HEK293 (cell line): ENCODE measurements at regions not wholly inside any gene's neighbourhood (a gene's known extent, or its start where the extent isn't known, plus 50 kb on each side); places are given as distances from the start of the nearest gene placed in this dataset.

Experiments used
- CTCF ChIA-PET: fragments of 350-600 bp; formaldehyde crosslinking; extraction: SDS; loops from one replicate; lab custom pipeline; 2021; ENCODE audit warnings: antibody characterized with exemption; lab: Yijun Ruan, JAX
- POLR2A ChIA-PET: fragments of 300-600 bp; formaldehyde crosslinking; extraction: SDS; loops from one replicate; lab custom pipeline; 2020; ENCODE audit warnings: antibody characterized with exemption, inconsistent platforms; lab: Yijun Ruan, JAX
- H3K27ac ChIP-seq: fragments of 200-500 bp; sonication (Bioruptor generic); 2 replicates; pipeline ENCODE4 v1.5.1; 2014; ENCODE audit warnings: low read depth, low read length, control low read depth, inconsistent platforms; ENCODE audit errors: extremely low read depth
- H3K36me3 ChIP-seq, 2 experiments: fragments of 200-500 bp in 1 of 2; sonication (Bioruptor generic) in 1 of 2; 1 replicate in 1 of 2; 2 replicates in 1 of 2; pipeline ENCODE4 v1.5.1; 2014 to 2017; ENCODE audit warnings: inconsistent platforms in 2 of 2, low read length in 2 of 2; ENCODE audit not compliant: control insufficient read depth in 2 of 2, insufficient read depth in 1 of 2
- H3K4me1 ChIP-seq: fragments of 200-500 bp; sonication (Bioruptor generic); 2 replicates; pipeline ENCODE4 v1.5.1; 2014; ENCODE audit warnings: mild to moderate bottlenecking, low read length, inconsistent platforms; ENCODE audit not compliant: control insufficient read depth, insufficient read depth
- H3K4me3 ChIP-seq: 2 replicates; pipeline ENCODE4 v1.5.1; 2011; ENCODE audit warnings: low read depth, mild to moderate bottlenecking, control low read depth, low read length, moderate library complexity
- H3K9me3 ChIP-seq: fragments of 200-500 bp; sonication (Bioruptor generic); 2 replicates; pipeline ENCODE4 v1.5.1; 2014; ENCODE audit warnings: low read depth, low read length, inconsistent platforms; ENCODE audit not compliant: control insufficient read depth, insufficient read depth
- CTCF ChIP-seq: fragments of 450-650 bp; formaldehyde crosslinking; IDR thresholded peaks from 2 replicates; pipeline ENCODE4 v1.5.1; 2016; ENCODE audit warnings: missing biosample characterization, missing genetic modification characterization
- GLI4 ChIP-seq: fragments of 450-650 bp; formaldehyde crosslinking; IDR thresholded peaks from 2 replicates; pipeline ENCODE4 v1.5.1; 2016; ENCODE audit warnings: missing biosample characterization, missing genetic modification characterization
- KLF10 ChIP-seq: fragments of 450-650 bp; IDR thresholded peaks from 2 replicates; pipeline ENCODE4 v1.5.1; 2018; ENCODE audit warnings: missing biosample characterization, mild to moderate bottlenecking, missing genetic modification characterization
- MEIS1 ChIP-seq: sonication (generic); formaldehyde crosslinking; IDR thresholded peaks from 2 replicates; pipeline ENCODE4 v1.8.1; 2022; ENCODE audit warnings: missing genetic modification reagents, mild to moderate bottlenecking, borderline replicate concordance
- OVOL3 ChIP-seq: fragments of 450-650 bp; formaldehyde crosslinking; IDR thresholded peaks from 2 replicates; pipeline ENCODE4 v1.5.1; 2016; ENCODE audit warnings: missing biosample characterization, missing genetic modification characterization
- PRDM4 ChIP-seq: fragments of 450-650 bp; formaldehyde crosslinking; IDR thresholded peaks from 2 replicates; pipeline ENCODE4 v1.5.1; 2017; ENCODE audit warnings: missing biosample characterization, missing genetic modification characterization
- SALL2 ChIP-seq: fragments of 450-650 bp; formaldehyde crosslinking; IDR thresholded peaks from 2 replicates; pipeline ENCODE4 v1.5.0; 2017; ENCODE audit warnings: missing biosample characterization, mild to moderate bottlenecking, missing genetic modification characterization, borderline replicate concordance
- SCRT1 ChIP-seq: fragments of 450-650 bp; formaldehyde crosslinking; IDR thresholded peaks from 2 replicates; pipeline ENCODE4 v1.5.1; 2016; ENCODE audit warnings: missing biosample characterization, missing genetic modification characterization, borderline replicate concordance
- ZBTB1 ChIP-seq: fragments of 450-650 bp; formaldehyde crosslinking; IDR thresholded peaks from 2 replicates; pipeline ENCODE4 v1.5.1; 2016; ENCODE audit warnings: missing biosample characterization, missing genetic modification characterization
- ZBTB20 ChIP-seq: fragments of 450-650 bp; formaldehyde crosslinking; IDR thresholded peaks from 2 replicates; pipeline ENCODE4 v1.5.1; 2016; ENCODE audit warnings: missing biosample characterization, missing genetic modification characterization
- ZBTB21 ChIP-seq: fragments of 450-650 bp; formaldehyde crosslinking; IDR thresholded peaks from 2 replicates; pipeline ENCODE4 v1.5.1; 2017; ENCODE audit warnings: missing biosample characterization, missing genetic modification characterization
- ZBTB7A ChIP-seq: fragments of 450-650 bp; formaldehyde crosslinking; IDR thresholded peaks from 2 replicates; pipeline ENCODE4 v1.5.1; 2016; ENCODE audit warnings: low read depth, missing biosample characterization, missing genetic modification characterization
- ZFP37 ChIP-seq: fragments of 450-650 bp; formaldehyde crosslinking; IDR thresholded peaks from 2 replicates; pipeline ENCODE4 v1.5.1; 2016; ENCODE audit warnings: missing biosample characterization, missing genetic modification characterization
- ZNF114 ChIP-seq: fragments of 450-650 bp; formaldehyde crosslinking; IDR thresholded peaks from 2 replicates; pipeline ENCODE4 v1.5.0; 2017; ENCODE audit warnings: missing biosample characterization, missing genetic modification characterization
- ZNF157 ChIP-seq: fragments of 450-650 bp; formaldehyde crosslinking; IDR thresholded peaks from 2 replicates; pipeline ENCODE4 v1.5.1; 2016; ENCODE audit warnings: missing biosample characterization, missing genetic modification characterization
- ZNF169 ChIP-seq: fragments of 450-650 bp; formaldehyde crosslinking; IDR thresholded peaks from 2 replicates; pipeline ENCODE4 v1.5.1; 2016; ENCODE audit warnings: missing biosample characterization, missing genetic modification characterization
- ZNF202 ChIP-seq: fragments of 450-650 bp; formaldehyde crosslinking; IDR thresholded peaks from 2 replicates; pipeline ENCODE4 v1.5.1; 2016; ENCODE audit warnings: missing biosample characterization, missing genetic modification characterization, borderline replicate concordance
- ZNF302 ChIP-seq: fragments of 450-650 bp; formaldehyde crosslinking; IDR thresholded peaks from 2 replicates; pipeline ENCODE4 v1.5.1; 2016; ENCODE audit warnings: missing biosample characterization, missing genetic modification characterization, low read depth
- ZNF48 ChIP-seq: fragments of 450-650 bp; formaldehyde crosslinking; IDR thresholded peaks from 2 replicates; pipeline ENCODE4 v1.5.1; 2016; ENCODE audit warnings: missing biosample characterization, missing genetic modification characterization
- ZNF544 ChIP-seq: fragments of 450-650 bp; formaldehyde crosslinking; IDR thresholded peaks from 2 replicates; pipeline ENCODE4 v1.5.0; 2017; ENCODE audit warnings: missing biosample characterization, missing genetic modification characterization
- ZNF548 ChIP-seq: fragments of 450-650 bp; formaldehyde crosslinking; IDR thresholded peaks from 2 replicates; pipeline ENCODE4 v1.5.1; 2016; ENCODE audit warnings: missing biosample characterization, missing genetic modification characterization
- ZNF600 ChIP-seq: fragments of 450-650 bp; formaldehyde crosslinking; IDR thresholded peaks from 2 replicates; pipeline ENCODE4 v1.5.1; 2016; ENCODE audit warnings: missing biosample characterization, missing genetic modification characterization
- ZNF629 ChIP-seq: fragments of 450-650 bp; formaldehyde crosslinking; IDR thresholded peaks from 2 replicates; pipeline ENCODE4 v1.5.1; 2017; ENCODE audit warnings: missing biosample characterization, missing genetic modification characterization
- ZNF639 ChIP-seq: fragments of 450-650 bp; formaldehyde crosslinking; IDR thresholded peaks from 2 replicates; pipeline ENCODE4 v1.5.1; 2016; ENCODE audit warnings: missing biosample characterization, missing genetic modification characterization
- ZNF768 ChIP-seq: fragments of 450-650 bp; formaldehyde crosslinking; IDR thresholded peaks from 2 replicates; pipeline ENCODE4 v1.5.1; 2018; ENCODE audit warnings: missing biosample characterization, mild to moderate bottlenecking, missing genetic modification characterization

- Histone ChIP-seq H3K9me3 (no peaks in the 10 kb centered on the region), H3K4me3 (no peak overlapping the region), H3K27ac (no peak overlapping the region)
- CTCF ChIA-PET = interaction anchor here (0.7 to 1.0 kb wide), 2 partner anchors 9 to 1310 kb away, joined by 3 to 4 read pairs; no protein-coding TSS in a partner anchor
- TF ChIP-seq ZNF202 (tag by site-specific recombination) (no peak), ZNF114 (tag by site-specific recombination) (no peak), OVOL3 (tag by site-specific recombination) (no peak), ZBTB7A (tag by site-specific recombination) (no peak), ZNF548 (tag by site-specific recombination) (no peak), ZFP37 (tag by site-specific recombination) (no peak), GLI4 (tag by site-specific recombination) (no peak), ZNF544 (tag by site-specific recombination) (no peak), ZBTB21 (no peak), KLF10 (no peak), PRDM4 (tag by site-specific recombination) (no peak), ZBTB1 (tag by site-specific recombination) (no peak), SALL2 (tag by site-specific recombination) (no peak)
- TF ChIP-seq, all 188 proteins: peak for 0
- POLR2A ChIA-PET = no interaction called here
- H3K36me3 ChIP-seq = no peaks in the 10 kb centered on the region
- no peaks in the 10 kb centered on the region for H3K4me1 ChIP-seq
Observed at GRCh38 chr2:201964011-201964410, 69.6 kb upstream of the FZD7 start.

GRCh38 chr2:201964631-201965206, 68.9 kb upstream of the FZD7 start:
- H3K9me3 ChIP-seq = no peaks in the 10 kb centered on the region
- CTCF ChIA-PET = interaction anchor here (0.6 to 1.1 kb wide), 6 partner anchors 8 to 227 kb away, joined by 3 to 4 read pairs (median 3); no protein-coding TSS in a partner anchor
- TF ChIP-seq ZNF302 (tag by site-specific recombination) = no peak
- TF ChIP-seq ZNF768 (tag by site-specific recombination) = no peak
- no peak for TF ChIP-seq ZNF600 (tag by site-specific recombination)
- TF ChIP-seq ZNF169 (tag by site-specific recombination) = no peak
- no peak for TF ChIP-seq SCRT1 (tag by site-specific recombination)
- TF ChIP-seq ZNF629 (tag by site-specific recombination) = no peak
- no peak for TF ChIP-seq ZNF157
- TF ChIP-seq MEIS1 = no peak
- TF ChIP-seq ZNF48 (tag by site-specific recombination) = no peak
- no peak for TF ChIP-seq CTCF (tag by site-specific recombination)
- TF ChIP-seq ZBTB20 (tag by site-specific recombination) = no peak
- no peak for TF ChIP-seq ZNF639 (tag by site-specific recombination)
- no peak overlapping the region for H3K27ac ChIP-seq
- no peaks in the 10 kb centered on the region for H3K4me1 ChIP-seq
- POLR2A ChIA-PET = no interaction called here
- H3K4me3 ChIP-seq = no peak overlapping the region
- H3K36me3 ChIP-seq = no peaks in the 10 kb centered on the region
